GM23248 (cell line): ENCODE measurements at regions not wholly inside any gene's neighbourhood (a gene's known extent, or its start where the extent isn't known, plus 50 kb on each side); places are given as distances from the start of the nearest gene placed in this dataset.

Experiments
- EZH2 ChIP-seq: fragments of 200-600 bp; sonication (generic); IDR thresholded peaks from 2 replicates; pipeline ENCODE4 v1.6.1; 2018; ENCODE audit warnings: antibody characterized with exemption, mild to moderate bottlenecking; ENCODE audit not compliant: insufficient read depth, poor library complexity, severe bottlenecking
- EZH2phosphoT487 ChIP-seq: fragments of 200-600 bp; sonication (generic); IDR thresholded peaks from 2 replicates; pipeline ENCODE4 v1.6.1; 2018; ENCODE audit warnings: antibody characterized with exemption, moderate library complexity, mild to moderate bottlenecking, low read depth; ENCODE audit not compliant: insufficient read depth

DNA sequence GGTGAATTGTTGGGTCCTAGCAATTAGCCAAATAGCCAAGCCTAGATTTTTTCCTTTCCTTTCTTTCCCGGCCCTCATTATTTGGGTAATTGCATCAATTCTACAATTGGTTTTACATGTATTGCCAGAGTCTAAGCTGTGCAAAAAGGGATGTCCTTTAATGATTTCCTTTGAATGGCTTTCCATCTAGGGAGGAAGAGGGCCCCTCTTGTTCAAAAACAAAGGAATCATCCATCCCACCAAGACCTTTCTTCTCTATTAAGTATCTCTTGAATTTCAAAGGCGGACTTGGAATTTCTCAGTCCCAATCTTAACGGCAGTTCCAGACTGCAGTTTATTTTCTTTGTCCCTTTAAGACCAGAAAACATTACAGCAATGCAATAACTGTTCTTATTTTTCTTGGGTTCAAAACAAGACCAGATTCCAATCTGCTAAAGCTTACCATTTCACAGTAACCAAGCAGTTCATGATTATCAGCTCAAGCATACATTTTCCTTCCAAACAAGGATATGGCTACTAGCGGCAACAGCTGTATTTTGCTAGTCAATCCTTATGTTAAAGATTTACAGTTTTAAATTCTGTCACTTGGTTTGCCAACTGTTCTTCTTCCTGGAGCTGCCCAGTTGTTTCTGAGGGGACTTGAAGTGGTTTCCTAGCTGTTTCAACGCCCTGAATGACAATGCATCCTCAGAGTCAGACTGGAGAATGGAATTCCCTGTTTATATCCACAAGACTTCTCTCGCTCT, 91.4 kb upstream of the LRIG1 start:
- TF ChIP-seq EZH2, result no peak
- no peak for TF ChIP-seq EZH2phosphoT487
